HG03575 (cell line): ENCODE measurements at regions not wholly inside any gene's neighbourhood (a gene's known extent, or its start where the extent isn't known, plus 50 kb on each side); places are given as distances from the start of the nearest gene placed in this dataset.

Experiments
- ATAC-seq: cut with Tn5 transposase; IDR thresholded peaks from one replicate; pipeline ENCODE4 v1.9.1; 2021; ENCODE audit not compliant: unreplicated experiment, insufficient number of reproducible peaks, low FRiP score; ENCODE audit errors: extremely low read depth

- ATAC-seq: no peak
Measured at GRCh38 chr5:125579182-125579581, 832.7 kb upstream of the ZNF608 start.

GRCh38 chr5:125581311-125581710, 834.9 kb upstream of the ZNF608 start:
- no peak for ATAC-seq

GRCh38 chr5:125582352-125582751, 835.9 kb upstream of the ZNF608 start:
- no peak for ATAC-seq

GRCh38 chr5:125583321-125584139, 837.1 kb upstream of the ZNF608 start:
- no peak for ATAC-seq

- ATAC-seq: no peak
Measured at GRCh38 chr5:125584140-125584520, 837.7 kb upstream of the ZNF608 start.

- ATAC-seq: no peak
Measured at GRCh38 chr5:125587631-125588030, 835.6 kb upstream of the GRAMD2B start.

- ATAC-seq: no peak
Measured at GRCh38 chr5:125592856-125593255, 830.4 kb upstream of the GRAMD2B start.

DNA sequence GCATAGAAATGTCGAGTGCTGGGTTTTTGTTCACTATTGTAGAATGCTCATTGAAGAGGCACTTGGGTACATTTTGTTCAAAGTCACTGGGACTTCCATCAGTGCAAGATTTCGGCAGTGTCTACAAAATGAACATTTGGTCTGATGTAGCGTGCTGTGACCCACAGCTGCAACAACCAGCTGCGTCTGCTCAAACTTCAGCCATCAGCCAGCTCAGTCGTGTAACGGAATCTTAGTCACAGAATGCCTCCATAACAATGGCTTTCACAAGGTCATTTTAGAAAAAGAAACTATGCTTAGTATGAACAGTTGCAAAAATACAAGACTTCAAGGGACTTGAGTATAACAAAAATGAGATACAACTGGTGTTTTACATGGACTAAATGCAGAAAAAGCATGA, 828.1 kb upstream of the GRAMD2B start:
- ATAC-seq: no peak

GRCh38 chr5:125595845-125596244, 827.4 kb upstream of the GRAMD2B start:
- ATAC-seq: no peak

DNA sequence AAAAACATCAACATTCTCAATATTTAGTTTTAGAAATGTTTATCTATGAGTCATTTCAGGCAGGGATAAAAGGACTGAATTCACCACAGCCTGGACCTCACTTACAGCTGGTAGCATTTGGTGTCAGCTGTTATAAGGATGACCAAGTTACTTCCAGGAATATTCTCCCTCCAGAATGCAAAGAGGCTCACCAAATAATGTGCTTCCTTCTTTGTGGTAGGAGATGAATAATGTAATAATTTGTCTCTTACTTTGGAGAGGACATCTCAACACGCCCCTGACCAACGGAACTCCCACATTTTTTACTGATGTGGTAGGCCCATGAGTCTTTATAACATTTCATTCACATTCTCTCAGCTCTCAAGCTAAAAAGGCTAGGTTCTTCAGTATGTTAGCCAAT, 825.9 kb upstream of the GRAMD2B start:
- no peak for ATAC-seq

DNA sequence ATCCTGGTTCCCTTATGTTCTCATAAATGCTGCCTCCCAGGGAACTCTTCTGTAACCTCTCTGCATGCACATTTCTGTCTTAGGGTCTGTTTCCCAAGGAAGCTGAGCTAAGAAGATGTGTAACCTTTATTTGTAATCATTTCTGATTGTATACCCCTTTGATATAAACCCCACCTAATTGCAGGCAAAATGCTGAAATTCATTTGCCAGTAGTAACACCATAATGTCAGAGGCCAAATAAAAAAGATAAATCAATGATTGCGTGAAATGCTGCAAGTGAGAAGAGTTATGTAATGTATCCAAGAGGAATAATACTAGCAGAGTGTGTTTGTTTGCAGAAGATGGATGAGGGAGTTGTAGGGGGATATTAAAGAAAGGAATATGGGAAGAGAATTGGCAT, 822.6 kb upstream of the GRAMD2B start:
- no peak for ATAC-seq

GRCh38 chr5:125602184-125602583, 821.0 kb upstream of the GRAMD2B start:
- ATAC-seq: no peak

DNA sequence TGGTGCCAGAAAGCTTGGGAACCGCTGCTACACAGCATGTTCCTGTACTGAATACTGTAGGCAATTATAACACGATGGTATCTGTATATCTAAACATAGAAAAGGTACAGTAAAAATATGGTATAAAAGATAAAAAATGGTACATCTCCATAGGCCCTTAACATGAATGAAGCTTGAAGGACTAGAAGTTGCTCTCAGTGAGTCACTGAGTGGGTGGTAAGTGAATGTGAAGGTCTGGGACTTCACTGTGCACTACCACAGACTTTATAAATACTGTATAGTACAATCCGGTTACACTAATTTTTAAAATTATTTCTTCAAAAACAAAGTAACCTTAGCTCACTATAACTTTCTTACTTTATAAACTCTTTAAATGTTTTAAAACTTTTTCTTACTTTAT, 819.9 kb upstream of the GRAMD2B start:
- no peak for ATAC-seq

DNA sequence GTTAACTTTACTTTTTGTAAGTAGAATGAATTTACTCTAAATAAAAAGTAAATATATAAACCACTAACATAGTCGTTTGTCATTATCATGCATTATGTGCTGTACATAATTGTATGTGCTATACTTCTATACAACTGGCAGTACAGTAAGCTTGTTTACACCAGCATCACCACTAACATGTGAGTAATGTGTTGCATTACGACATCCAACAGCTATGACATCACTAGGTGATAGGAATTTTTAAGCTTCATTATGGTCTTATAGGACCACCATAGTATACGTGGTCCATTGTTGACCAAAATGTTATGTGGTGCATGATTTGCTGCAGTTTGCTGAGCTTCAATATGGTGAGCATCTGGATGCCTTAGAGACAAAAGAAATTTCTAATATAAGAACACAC, 819.1 kb upstream of the GRAMD2B start:
- ATAC-seq: no peak

DNA sequence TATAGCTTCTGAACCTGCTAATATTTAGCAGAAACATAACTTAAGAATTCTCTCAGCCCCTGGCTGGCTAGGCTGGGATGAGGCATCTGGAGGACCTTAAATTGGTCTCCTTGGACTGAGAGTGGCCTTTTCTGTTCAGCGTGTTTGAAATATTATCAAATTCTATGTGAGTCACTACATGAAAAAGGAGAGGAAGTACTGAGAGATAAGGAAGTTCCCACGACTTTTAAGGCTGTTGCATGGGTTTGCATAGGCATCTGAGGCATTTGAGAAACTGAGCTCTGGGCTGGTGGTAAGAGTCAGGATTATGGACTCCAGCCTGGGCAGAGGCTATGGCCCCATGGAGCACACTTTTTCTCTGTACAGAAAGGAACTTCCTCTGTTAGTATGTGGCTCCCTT, 816.2 kb upstream of the GRAMD2B start:
- ATAC-seq: no peak

DNA sequence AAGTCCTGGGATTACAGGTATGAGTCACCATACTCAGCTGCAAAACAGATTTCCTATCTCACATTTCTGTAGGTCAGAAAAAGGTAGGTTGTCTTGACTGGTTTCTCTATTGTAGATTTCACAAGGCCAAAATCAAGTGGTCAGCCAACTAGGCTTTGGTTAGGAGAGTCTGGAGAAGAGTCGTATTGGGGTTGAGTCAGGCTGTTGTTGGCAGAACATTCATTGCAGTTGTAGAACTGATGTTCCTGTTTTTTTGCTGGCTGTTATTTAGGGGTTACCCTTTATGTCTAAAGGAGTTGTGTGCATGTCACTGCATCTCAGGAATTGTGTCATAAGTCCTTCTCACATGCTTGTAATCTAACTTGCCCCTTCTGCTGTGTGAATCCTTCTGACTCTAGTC, 814.2 kb upstream of the GRAMD2B start:
- ATAC-seq: no peak

GRCh38 chr5:125610892-125611291, 812.3 kb upstream of the GRAMD2B start:
- ATAC-seq: no peak

- ATAC-seq: no peak
Measured at GRCh38 chr5:125611541-125611940, 811.7 kb upstream of the GRAMD2B start.

DNA sequence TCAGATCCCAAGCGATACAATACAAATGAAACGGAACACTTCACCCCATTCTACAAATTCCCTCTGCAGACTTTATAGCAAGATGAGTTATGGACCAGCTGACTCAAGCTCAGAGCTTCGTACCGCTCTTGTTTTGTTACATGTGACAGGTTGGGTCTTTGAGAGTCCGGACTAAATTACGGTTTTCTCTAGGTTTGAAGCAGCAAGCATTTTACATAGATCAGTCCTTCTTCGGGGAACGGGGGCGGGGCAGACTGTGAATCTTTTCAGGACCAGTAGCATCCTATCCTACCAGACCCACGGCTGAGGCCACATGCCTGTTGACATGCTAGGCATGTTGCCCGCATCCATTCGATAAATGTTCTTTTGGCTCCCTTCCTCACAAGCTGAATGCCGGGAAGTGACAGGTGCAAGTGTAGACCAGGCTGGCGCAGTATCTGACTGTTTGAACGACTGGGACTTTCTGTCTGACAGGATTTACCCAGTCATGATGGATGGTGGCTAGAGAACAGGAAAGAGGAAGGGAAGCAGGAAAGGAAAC, 811.0 kb upstream of the GRAMD2B start:
- no peak for ATAC-seq

GRCh38 chr5:125612776-125613175, 810.4 kb upstream of the GRAMD2B start:
- no peak for ATAC-seq

- ATAC-seq: no peak
Measured at GRCh38 chr5:125630237-125630636, 793.0 kb upstream of the GRAMD2B start.
